ENCODE measurements at regions not wholly inside any gene's neighbourhood (a gene's known extent, or its start where the extent isn't known, plus 50 kb on each side); places are given as distances from the start of the nearest gene placed in this dataset.
A peak's percentile ranks its signal among the peaks of the same experiment; 100 is the strongest.

DNA sequence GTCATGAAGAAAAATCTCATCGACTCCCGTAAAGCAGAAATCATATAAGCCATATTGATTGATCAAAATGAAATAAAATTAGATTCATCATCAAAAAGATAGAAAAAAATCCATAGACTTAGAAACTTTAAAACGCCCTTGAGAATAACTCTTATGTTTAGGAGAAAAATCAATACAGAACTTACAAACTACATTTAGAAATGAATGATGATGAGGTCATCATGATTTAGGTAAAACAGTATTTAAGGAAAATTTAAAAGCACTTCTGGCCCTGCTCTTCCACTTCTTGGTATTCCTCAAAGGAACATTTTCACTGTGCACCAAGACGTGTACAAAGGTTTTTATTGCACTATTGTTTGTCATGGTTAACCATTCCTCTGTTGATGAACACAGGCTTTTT lies 173.4 kb upstream of the PSMD7 start:
- DNase-seq (ENCODE audit: insufficient read length) (no peak), FAIRE-seq (no peak)
- no peak for TF ChIP-seq TAF1 (IDR thresholded peaks at IDR 0.05; ENCODE audit: borderline replicate concordance, low read depth, low read length)

DNA sequence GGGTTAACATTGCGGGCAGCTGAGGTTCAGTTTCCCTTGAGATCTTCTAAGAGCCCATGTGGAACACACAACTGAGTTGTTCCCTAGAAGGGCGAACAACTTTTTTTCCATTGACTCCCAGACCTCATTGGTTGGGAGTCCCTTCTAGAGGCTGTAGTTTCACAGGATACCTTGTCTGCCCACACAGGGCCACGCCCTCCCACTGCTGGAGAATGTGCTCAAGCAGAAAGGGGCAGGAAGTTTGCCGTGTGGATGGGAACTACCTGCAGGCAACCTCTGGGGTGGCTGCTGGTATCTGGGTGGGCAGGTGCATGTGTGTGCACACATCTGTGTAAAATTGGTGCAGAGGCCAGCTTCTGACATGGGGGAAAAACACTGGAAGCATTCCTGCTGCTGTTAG lies 178.8 kb upstream of the PSMD7 start:
- no peak for TF ChIP-seq TAF1 (IDR thresholded peaks at IDR 0.05; ENCODE audit: borderline replicate concordance, low read depth, low read length)
- TF ChIP-seq POLR2A (IDR thresholded peaks at IDR 0.05; ENCODE audit: low read depth, low read length) = no peak
- no peak for TF ChIP-seq POLR2AphosphoS5 (IDR thresholded peaks at IDR 0.05; ENCODE audit: low read depth, low read length)
- FAIRE-seq (no peak), DNase-seq (ENCODE audit: insufficient read length) (no peak)

DNA sequence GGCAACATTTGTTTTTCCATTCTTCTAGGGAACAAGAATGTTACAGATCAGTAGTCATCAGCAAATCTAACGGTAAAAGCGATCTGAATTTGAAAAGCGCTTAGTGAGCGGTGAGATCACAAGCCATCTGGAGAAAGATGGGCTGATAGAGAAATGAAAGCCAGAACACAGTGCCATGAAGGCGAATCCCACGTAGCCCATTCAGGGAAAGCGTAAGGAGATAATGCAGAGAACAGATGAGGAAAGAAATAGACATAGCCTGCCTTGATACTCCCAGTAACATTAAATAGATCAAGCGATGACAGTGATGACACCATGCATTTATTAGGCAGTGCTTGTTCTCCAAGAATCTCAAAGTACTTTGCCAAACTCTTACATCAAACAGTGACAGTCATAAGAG lies 183.1 kb upstream of the PSMD7 start:
- DNase-seq (ENCODE audit: insufficient read length) (no peak), FAIRE-seq (no peak)
- no peak for TF ChIP-seq POLR2AphosphoS5 (IDR thresholded peaks at IDR 0.05; ENCODE audit: low read depth, low read length)
- no peak for TF ChIP-seq TAF1 (IDR thresholded peaks at IDR 0.05; ENCODE audit: borderline replicate concordance, low read depth, low read length)
- no peak for TF ChIP-seq POLR2A (IDR thresholded peaks at IDR 0.05; ENCODE audit: low read depth, low read length)

DNA sequence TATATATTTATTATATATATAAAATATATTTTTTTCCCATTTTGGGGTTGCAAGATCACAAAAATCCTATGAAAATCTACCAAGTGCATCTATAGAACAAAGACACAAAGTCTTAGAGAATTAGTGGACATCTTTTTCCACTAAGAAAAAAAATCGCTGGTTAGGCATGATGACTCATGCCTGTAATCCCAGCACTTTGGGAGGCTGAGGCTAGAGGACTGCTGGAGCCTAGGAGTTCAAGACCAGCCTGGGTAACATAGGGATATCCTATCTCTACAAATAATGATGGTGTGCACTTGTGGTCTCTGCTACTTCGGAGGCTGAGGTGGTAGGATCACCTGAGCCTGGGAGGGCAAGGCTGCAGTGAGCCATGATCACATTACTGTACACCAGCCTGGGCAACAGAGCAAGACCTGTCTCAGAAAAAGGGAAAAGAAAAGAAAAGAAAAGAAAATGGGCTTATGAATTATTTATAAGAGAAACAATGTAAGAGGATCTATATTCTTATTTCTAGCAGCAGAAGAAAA lies 185.1 kb upstream of the PSMD7 start:
- FAIRE-seq (no peak), DNase-seq (ENCODE audit: insufficient read length) (no peak)
- TF ChIP-seq POLR2A (IDR thresholded peaks at IDR 0.05; ENCODE audit: low read depth, low read length) (no peak), TAF1 (IDR thresholded peaks at IDR 0.05; ENCODE audit: borderline replicate concordance, low read depth, low read length) (no peak), POLR2AphosphoS5 (IDR thresholded peaks at IDR 0.05; ENCODE audit: low read depth, low read length) (no peak)

DNA sequence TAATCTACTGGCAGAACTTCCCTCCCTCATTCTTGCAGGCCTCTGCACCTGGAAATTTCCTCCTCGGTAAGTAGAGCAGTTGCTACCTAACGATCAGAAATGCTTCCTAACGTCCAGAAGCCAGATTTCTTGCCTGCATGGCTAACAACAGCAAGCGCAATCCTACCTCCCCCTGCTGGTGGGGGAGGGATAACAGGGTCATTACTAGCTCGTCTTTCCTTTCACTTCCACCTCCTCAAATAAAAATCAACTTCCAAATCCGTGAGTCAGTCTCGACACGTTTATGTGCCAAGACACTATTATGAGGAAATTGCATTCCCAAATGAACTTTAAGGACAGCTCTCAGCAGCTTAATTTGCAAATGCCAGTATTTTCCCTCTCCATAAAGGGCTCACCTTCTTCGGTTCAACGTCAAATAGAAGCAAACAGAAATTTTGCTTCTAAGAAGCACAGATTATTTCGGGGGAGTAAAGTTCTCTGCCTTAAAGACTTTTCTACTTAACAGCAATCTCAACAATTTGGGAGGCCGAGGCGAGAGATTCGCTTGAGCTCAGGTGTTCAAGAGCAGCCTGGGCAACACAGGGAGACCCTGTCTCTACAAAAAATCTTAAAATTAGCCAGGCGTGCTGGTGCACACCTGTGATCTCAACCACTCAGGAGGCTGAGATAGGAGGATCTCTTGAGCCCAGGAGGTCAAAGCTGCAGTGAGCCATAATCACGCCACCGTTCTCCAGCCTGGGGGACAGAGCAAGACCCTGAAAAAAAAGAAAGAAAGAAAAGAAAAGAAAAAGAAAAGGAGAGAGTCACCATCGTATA lies 188.6 kb upstream of the PSMD7 start:
- FAIRE-seq (peak; percentile 80), DNase-seq (ENCODE audit: insufficient read length) (no peak)
- TF ChIP-seq POLR2AphosphoS5 (IDR thresholded peaks at IDR 0.05; ENCODE audit: low read depth, low read length) = no peak
- TF ChIP-seq TAF1 (IDR thresholded peaks at IDR 0.05; ENCODE audit: borderline replicate concordance, low read depth, low read length) = no peak
- TF ChIP-seq POLR2A (IDR thresholded peaks at IDR 0.05; ENCODE audit: low read depth, low read length) = no peak

DNA sequence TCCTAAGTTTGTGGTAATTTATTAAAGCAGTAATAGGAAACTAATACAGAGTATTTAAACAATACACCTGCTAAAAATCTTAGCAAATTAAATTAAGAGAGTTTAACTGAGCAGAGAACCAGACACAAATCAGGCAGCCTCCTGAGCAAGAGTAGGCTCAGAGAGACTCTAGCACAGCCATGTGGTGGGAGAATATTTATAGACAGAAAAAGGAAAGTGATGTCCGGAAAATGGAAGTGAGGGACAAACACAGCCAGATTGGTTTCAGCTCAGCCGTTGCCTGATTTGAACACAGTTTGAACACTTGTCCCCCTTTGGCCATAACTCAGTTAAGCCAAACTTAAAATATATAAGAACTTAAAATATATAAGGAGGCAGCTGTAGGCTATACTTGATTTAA lies 192.6 kb upstream of the PSMD7 start:
- FAIRE-seq = no peak
- TF ChIP-seq POLR2A (IDR thresholded peaks at IDR 0.05; ENCODE audit: low read depth, low read length) = no peak
- no peak for TF ChIP-seq TAF1 (IDR thresholded peaks at IDR 0.05; ENCODE audit: borderline replicate concordance, low read depth, low read length)
- no peak for TF ChIP-seq POLR2AphosphoS5 (IDR thresholded peaks at IDR 0.05; ENCODE audit: low read depth, low read length)
- DNase-seq (ENCODE audit: insufficient read length) = no peak

DNA sequence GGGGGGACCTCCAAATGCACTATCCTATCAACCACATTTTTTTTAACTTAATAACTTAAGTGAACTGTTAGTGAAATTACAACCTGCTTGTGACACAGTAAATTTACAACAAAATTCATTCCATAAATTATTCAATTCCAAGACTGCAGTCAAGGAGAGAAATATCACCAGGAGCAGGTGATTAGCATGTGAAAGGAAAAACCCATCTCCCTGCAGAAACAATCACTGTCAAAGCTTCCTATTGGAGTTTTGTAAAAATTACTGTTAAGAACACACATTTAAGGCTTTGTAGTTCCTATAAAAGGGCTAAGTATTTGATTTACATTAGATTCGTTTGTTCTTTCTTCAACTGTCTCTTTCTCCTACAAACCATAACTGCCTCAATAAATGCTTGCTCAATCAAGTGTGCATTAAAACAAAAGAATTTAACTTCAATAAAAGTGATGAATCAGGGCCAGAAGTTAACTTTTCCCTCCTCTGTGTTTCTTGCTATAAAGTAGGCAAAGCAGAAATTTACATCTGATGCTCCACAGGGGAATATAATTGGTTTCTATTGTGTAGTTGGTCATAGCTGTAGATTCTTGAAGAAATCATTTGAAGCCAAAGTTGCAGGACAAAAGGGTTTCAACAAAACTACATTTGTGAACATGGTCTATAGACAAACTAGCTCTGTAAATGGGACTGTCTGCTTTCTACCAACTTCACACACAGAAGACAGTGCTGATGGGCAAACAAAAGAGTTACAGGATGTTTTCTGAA lies 195.1 kb upstream of the PSMD7 start:
- no peak for FAIRE-seq
- TF ChIP-seq POLR2AphosphoS5 (IDR thresholded peaks at IDR 0.05; ENCODE audit: low read depth, low read length) = no peak
- no peak for TF ChIP-seq TAF1 (IDR thresholded peaks at IDR 0.05; ENCODE audit: borderline replicate concordance, low read depth, low read length)
- TF ChIP-seq POLR2A (IDR thresholded peaks at IDR 0.05; ENCODE audit: low read depth, low read length) = no peak
- DNase-seq (ENCODE audit: insufficient read length) = no peak

DNA sequence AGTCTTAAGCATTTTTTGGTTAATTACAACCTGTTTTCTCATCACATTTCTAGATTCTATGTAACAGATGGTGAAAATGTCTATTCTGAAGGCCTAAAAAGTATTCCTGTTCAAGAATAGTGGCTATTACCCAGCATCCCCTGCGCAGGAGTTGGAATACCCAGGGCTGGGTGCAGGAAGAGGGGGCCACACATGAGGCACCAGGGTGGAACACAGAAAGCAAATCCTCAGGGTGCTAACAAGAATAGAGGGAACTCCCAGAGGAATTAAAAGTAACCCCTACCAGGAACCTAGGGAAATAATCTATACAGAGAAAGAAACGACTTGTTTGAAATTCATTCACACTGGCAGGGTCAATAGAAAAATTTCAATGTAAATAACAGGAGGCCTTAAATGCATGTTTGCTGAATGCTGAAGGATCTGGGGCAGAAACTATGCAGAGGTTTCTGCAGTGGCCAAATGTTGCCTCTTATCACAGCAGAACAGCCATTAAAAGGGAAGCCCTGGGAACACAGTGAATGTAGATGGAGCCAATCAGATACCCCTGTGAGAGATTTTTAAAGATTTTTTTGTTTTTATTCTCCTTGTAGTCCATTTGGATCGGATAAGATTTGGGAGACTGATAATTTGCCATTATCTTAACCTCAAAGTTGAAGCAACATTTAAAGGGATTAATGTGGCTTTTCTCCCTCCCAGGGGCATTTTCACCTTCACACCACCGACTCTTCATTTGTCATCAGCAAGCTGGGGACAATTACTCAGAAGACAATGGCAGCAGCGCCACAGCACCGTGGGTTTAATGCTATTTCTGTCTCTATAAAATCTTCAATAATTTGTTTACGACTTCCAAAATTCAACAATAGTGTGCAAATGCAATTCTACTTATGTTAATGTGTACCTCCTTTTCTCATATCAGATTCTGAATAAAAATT lies 196.0 kb upstream of the PSMD7 start:
- TF ChIP-seq POLR2AphosphoS5 (IDR thresholded peaks at IDR 0.05; ENCODE audit: low read depth, low read length) = no peak
- TF ChIP-seq TAF1 (IDR thresholded peaks at IDR 0.05; ENCODE audit: borderline replicate concordance, low read depth, low read length) = no peak
- TF ChIP-seq POLR2A (IDR thresholded peaks at IDR 0.05; ENCODE audit: low read depth, low read length) = no peak
- no peak for FAIRE-seq
- DNase-seq (ENCODE audit: insufficient read length) = no peak

DNA sequence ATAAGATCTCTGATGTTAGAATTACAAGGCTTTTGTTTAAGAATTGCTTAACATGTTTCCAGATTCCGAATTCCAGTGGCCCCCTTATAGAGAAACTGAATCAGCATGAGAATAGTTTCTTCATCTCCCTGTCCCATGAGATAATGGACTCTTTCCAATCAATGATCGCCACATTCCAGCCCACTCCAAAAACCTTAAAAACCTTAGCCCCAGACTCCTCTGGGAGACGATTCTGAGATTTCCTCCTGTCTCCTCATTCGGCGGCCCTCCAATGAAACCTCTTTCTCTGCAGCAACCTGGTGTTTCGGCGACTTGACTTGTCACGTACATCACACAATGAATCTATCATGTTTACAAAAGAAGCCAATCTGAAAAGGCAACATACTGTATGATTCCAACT lies 197.1 kb upstream of the PSMD7 start:
- TF ChIP-seq TAF1 (IDR thresholded peaks at IDR 0.05; ENCODE audit: borderline replicate concordance, low read depth, low read length) (no peak), POLR2A (IDR thresholded peaks at IDR 0.05; ENCODE audit: low read depth, low read length) (no peak), POLR2AphosphoS5 (IDR thresholded peaks at IDR 0.05; ENCODE audit: low read depth, low read length) (no peak)
- DNase-seq (ENCODE audit: insufficient read length) = no peak
- FAIRE-seq = no peak

DNA sequence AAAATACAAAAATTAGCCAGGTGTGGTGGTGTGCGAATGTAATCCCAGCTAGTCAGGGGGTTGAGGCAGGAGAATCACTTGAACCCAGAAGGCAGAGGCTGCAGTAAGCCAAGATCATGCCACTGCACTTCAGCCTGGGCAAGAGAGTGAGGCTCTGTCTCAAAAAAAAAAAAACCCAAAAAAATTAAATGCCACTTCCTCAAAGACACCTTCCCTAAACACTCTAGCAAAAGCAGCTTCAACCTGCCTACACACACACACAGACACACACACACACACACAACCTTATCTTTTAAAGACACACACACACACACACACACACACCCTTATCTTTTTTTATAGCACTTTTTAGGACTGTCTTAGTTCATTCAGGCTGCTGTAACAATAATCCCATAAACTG lies 201.7 kb upstream of the PSMD7 start:
- no peak for TF ChIP-seq TAF1 (IDR thresholded peaks at IDR 0.05; ENCODE audit: borderline replicate concordance, low read depth, low read length)
- no peak for TF ChIP-seq POLR2AphosphoS5 (IDR thresholded peaks at IDR 0.05; ENCODE audit: low read depth, low read length)
- TF ChIP-seq POLR2A (IDR thresholded peaks at IDR 0.05; ENCODE audit: low read depth, low read length) = no peak
- DNase-seq (ENCODE audit: insufficient read length) (no peak), FAIRE-seq (no peak)

DNA sequence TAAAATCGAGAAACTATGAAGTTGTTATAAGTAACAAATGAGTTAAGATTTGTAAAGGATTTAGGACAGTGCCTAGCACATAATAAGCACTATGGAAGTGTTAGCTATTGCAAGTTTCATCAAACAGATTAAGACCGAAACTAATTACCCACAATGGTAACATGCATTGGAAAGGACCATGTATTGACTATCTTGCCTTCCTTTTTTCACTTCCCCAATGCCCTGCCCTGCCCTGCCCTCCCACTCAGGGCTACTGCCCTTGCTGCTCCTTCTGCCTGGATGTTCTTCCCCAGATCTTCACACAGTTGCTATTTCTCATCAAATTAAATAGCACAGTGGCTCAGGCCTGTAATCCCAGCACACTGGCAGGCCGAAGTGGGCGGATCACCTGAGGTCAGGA lies 202.1 kb upstream of the PSMD7 start:
- FAIRE-seq (no peak), DNase-seq (ENCODE audit: insufficient read length) (no peak)
- TF ChIP-seq POLR2A (IDR thresholded peaks at IDR 0.05; ENCODE audit: low read depth, low read length) (no peak), POLR2AphosphoS5 (IDR thresholded peaks at IDR 0.05; ENCODE audit: low read depth, low read length) (no peak), TAF1 (IDR thresholded peaks at IDR 0.05; ENCODE audit: borderline replicate concordance, low read depth, low read length) (no peak)
